COLO668 (cell line): ENCODE measurements at regions not wholly inside any gene's neighbourhood (a gene's known extent, or its start where the extent isn't known, plus 50 kb on each side); places are given as distances from the start of the nearest gene placed in this dataset.

Experiments used
- DNase-seq: peaks from one replicate; lab custom pipeline; 2025; ENCODE audit not compliant: unreplicated experiment; lab: John Stamatoyannopoulos, UW

- no peak for DNase-seq
These were observed 521.9 kb downstream of the CCDC85A start for GRCh38 chr2:56705713-56706112.

DNA sequence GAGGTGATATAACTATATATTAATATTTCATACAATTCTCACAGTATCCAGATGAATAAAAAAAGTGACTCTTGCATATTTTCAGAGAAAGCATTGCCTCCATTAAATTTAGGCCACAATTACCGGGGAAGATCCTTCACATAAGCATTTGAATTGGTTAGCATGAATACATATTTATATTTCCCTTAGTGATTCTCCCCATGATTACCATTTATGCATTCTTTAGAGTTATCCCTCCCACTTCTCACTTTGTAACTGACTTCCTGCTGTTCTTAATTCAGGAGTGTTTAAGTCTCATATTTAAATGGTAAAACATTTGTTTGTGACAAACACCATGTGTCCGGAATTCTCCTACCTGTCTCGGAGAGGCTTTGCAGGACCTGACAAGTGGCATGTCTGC is 523.4 kb downstream of the CCDC85A start:
- DNase-seq, result no peak

DNA sequence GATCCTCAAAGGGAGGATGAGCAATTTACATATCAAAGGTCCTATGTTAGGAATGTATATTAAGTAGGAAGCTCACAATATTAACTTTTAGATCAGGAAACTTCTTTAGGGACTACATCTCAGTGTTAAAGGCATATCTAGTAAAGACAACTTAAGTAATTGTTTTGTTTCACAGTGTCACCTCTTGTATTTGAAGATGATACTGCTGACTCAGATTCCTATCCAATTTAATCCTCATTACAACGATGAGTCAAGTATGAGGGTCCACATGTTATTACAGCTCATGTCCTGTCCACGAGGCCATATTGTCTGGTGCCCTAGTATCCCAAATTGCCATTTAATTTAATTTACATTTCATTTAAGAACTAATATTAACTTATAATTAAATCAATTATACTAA is 523.9 kb downstream of the CCDC85A start:
- no peak for DNase-seq

- DNase-seq, result no peak
These were observed 525.4 kb downstream of the CCDC85A start for GRCh38 chr2:56709181-56709580.

- no peak for DNase-seq
These were observed 529.4 kb downstream of the CCDC85A start for GRCh38 chr2:56713161-56713676.

DNA sequence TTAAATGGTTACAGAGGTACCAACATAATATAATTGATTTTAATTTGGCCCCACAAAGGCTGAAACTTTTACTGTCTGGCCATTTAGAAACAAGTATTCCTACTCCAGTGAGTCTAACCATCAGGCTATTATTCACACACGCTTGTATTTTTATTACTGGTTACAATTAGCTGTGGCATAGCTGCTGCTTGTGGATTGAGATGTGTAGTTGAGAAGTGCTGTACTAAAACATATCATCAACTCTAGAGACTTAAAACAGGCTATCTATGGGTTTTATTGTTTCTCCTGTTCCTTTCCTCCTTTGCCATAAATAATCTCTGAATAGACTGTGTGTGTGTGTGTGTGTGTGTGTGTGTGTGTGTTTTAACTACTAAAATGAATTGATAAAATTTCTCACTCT is 530.2 kb downstream of the CCDC85A start:
- no peak for DNase-seq

GRCh38 chr2:56714400-56714799 is 530.6 kb downstream of the CCDC85A start:
- no peak for DNase-seq

GRCh38 chr2:56715683-56716082 is 531.9 kb downstream of the CCDC85A start:
- DNase-seq, result no peak

- DNase-seq, result no peak
These were observed 534.6 kb downstream of the CCDC85A start for GRCh38 chr2:56718413-56718812.

- DNase-seq, result no peak
These were observed 545.4 kb downstream of the CCDC85A start for GRCh38 chr2:56729212-56729611.

DNA sequence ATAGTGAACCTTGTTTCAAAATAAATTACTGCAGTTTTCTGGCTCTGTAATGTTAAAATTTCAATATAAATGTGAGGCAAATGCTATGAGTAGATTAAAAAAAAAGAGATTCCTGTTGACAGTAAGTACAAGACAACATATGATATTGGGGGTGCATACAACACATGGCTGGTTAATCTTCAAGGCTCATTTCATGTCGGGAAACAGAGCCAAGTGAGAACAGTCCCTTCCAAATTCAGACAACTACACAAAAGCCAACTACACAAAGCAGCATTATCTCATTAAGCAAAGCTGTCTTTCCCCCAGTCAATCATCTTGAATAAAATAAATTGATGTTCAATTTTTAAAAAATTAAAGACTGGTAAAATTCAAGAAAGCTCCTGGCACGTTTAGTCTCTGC is 549.2 kb downstream of the CCDC85A start:
- DNase-seq, result no peak

- DNase-seq, result no peak
These were observed 555.6 kb downstream of the CCDC85A start for GRCh38 chr2:56739413-56739812.

DNA sequence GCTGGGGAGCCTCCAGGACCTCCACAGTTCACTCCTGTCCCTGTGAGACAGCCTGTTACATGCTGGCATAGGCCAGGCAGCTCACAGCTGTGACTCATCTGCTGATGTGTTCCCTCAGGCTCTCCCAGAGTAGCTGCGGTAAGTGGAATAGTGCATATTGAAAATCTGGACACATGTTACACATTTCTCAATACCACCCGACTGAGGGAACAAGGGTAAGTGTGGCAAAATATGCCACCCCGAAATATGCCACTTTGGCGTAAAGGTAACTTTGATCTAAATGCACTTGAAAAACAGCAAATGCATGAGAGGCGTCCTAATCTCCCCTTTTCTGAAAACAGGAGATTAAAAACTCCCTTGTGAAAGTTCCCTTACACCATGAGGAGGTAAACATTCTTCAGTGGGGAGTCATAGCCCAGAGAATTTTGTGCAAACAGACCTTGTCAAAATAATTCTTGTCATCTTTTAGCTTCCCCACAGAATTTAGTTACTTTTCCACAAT is 557.9 kb downstream of the CCDC85A start:
- no peak for DNase-seq

GRCh38 chr2:56743807-56744206 is 560.0 kb downstream of the CCDC85A start:
- DNase-seq, result no peak

DNA sequence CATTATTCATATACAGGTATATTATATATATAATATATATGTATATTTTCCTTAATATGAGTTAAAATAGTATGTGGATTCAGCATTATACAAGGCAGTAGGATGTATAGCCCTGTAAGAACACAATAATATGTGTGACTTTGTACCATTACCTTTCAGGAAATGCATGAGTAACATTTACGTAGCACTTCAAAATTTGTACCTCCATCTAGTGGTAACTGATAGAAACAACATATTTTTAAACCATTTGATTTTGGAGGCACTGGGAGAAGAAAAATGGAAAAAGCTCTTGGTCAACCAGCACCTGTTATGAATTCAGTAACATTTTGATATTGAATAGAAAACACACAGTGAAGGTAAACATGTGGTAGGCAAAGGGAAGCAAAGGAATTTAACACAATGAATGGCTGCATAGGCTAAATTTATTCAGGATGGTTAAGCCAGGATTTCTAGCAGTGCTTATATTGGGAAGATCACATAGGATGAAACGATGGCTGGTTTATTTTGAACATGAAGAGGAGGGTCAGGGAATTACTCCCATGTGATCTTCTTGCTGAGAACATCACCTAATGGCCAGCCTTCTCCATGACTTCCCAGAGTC is 565.5 kb downstream of the CCDC85A start:
- DNase-seq, result no peak

DNA sequence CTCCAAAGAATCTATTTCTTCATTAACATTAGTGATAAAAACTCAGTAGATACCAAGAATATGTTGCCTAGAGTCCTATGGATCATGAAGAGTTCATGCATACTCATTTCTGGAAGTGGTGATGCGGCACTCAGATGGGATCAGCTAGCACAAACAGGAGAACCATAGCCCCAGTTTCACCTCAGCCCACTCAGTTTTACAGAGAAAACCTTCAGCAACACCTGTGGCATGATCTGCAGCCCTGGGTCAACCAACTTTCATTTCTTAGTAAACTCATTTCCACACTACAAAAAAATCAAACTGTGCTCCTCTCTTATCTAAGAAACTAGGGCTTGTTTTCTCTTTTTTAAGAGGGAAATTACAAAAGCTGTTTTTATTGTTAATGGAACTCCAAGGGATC is 569.4 kb downstream of the CCDC85A start:
- DNase-seq, result no peak

DNA sequence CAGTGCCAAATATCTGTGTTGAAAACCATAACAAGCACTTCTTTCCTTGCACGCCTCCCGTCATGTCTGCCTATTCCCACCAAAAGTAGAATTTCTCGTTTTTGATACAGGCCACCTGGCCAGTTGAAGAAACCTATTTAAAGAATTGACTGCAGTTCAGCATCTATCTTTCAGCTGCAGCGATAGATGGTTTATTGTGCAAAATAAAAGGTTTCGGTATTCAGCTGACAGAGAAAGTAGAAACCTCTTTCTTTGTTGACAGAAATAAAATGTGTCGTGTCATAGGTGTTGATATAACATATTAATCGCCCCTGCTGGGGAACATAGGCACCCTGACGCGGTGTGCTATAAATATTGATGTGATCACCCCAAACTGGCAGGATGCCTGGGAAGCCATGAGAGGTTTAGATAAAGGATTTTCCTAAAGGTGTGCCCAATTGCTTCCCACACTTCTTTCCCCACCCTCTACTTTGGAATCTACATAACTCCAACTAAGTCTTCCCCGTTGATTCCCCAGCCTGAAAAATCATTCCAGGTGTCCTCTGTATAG is 570.4 kb downstream of the CCDC85A start:
- no peak for DNase-seq

DNA sequence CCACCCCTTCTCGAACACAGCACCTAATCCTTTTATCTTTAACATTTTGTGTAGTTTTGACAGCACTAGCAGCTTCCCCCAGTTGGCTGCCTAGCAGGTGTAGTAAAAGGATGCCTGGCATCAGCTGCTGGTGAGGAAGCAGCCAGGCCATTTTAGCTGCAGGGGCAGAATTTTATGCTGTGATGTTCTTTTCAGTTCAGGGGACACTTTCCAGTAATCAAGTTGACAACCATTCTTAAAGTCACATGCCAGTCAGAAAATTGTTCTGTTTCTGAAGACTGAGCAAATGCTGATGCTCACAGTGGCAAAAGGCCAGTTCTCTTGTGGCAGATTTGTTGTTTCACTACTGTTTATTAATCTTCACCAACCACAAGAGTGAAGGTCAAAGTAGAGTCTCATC is 570.8 kb downstream of the CCDC85A start:
- DNase-seq, result no peak

DNA sequence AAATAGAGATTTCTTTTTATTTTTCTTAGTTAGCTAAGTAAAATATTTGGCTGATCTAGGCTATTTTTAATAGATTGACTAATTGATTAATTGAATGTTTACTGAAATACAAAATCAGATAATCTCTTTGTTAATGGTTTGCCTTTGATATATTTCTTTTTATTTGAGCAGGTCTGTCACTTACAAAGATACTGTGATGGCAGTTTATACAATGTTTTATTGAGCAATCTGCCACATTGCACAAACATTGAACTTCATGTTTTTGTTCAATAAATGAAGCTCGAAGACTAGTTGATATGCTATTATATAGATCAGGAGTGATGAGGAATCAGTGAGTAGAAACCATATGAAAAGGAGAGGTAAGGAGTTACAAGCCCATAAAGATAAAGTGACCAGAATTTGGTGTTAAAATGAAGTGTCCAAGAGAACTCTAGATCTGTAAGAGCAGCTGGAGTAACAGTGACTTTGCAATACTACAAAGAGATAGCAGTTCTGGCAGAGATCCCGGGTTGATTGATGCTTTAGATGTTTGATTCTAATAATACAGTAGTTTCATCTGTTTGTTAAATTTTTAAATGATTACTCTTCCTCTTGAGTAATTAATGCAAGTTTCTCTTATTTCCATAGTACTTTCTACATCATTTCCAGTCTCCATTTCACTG is 574.2 kb downstream of the CCDC85A start:
- no peak for DNase-seq

- no peak for DNase-seq
These were observed 579.9 kb downstream of the CCDC85A start for GRCh38 chr2:56763683-56764082.

DNA sequence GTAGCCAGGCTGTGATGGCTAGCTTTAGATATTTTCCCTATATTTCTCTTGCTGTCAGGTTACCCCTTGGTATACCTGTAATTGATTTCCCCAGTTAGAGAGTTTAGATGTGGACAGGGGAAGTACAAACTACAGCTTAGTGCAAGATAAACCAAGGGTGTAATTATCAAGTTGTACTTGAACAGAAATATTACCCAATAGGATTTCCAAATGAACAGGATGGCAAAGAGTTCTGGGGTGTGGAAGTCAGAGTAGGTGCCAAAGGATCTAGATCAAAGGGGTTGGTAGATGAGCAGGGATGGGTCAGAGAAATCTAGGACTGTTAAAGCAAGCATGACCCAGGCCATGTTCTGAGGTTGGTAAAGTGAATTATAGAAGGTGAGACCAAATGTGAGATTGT is 585.2 kb downstream of the CCDC85A start:
- no peak for DNase-seq

DNA sequence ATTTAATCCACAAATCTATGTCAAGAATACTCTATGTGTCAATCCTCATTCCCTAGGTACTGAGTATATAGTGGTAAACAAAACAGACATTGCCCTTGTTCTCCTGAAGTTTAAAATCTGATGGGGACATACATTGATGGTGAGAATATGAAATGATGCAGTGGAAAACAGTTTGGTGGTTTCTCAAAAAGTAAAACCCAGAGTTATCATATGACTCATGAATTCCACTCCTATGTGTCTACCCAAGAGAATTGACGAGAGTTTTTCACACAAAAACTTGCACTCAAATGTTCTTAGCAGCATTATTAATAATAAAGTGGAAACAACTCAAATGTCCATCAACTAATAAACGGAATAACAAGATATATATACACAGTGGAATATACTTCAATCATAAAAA is 586.7 kb downstream of the CCDC85A start:
- DNase-seq, result no peak
